HG03521 (cell line): ENCODE measurements at regions not wholly inside any gene's neighbourhood (a gene's known extent, or its start where the extent isn't known, plus 50 kb on each side); places are given as distances from the start of the nearest gene placed in this dataset.
"Not testable (repeated sequence)": the region's sequence is repeated elsewhere in the genome, so short reads cannot be mapped to it uniquely, and the experiment has no call there.

Experiments
- ATAC-seq: cut with Tn5 transposase; IDR thresholded peaks from one replicate; pipeline ENCODE4 v1.9.1; 2021; ENCODE audit warnings: mild to moderate bottlenecking, moderate library complexity; ENCODE audit not compliant: unreplicated experiment

- no peak for ATAC-seq
These were observed 220.8 kb upstream of the ATP10A start for GRCh38 chr15:26083896-26084295.

GRCh38 chr15:26083457-26083856, 220.3 kb upstream of the ATP10A start:
- ATAC-seq: no peak

- ATAC-seq: peak; percentile 92
These were observed 219.3 kb upstream of the ATP10A start for GRCh38 chr15:26082221-26083109.

GRCh38 chr15:26081758-26082220, 218.7 kb upstream of the ATP10A start:
- ATAC-seq: no peak

GRCh38 chr15:26075770-26076169, 212.6 kb upstream of the ATP10A start:
- ATAC-seq: no peak

GRCh38 chr15:26073430-26074333, 210.6 kb upstream of the ATP10A start:
- no peak for ATAC-seq

- no peak for ATAC-seq
These were observed 207.0 kb upstream of the ATP10A start for GRCh38 chr15:26070095-26070532.

GRCh38 chr15:26069231-26069641, 206.1 kb upstream of the ATP10A start:
- no peak for ATAC-seq

- ATAC-seq: no peak
These were observed 203.8 kb upstream of the ATP10A start for GRCh38 chr15:26066896-26067295.

- no peak for ATAC-seq
These were observed 202.6 kb upstream of the ATP10A start for GRCh38 chr15:26065723-26066122.

- no peak for ATAC-seq
These were observed 198.1 kb upstream of the ATP10A start for GRCh38 chr15:26061248-26061647.

- ATAC-seq: not testable (repeated sequence)
These were observed 193.6 kb upstream of the ATP10A start for GRCh38 chr15:26056766-26057165.

GRCh38 chr15:26051761-26052675, 188.9 kb upstream of the ATP10A start:
- ATAC-seq: no peak

- ATAC-seq: no peak
These were observed 187.9 kb upstream of the ATP10A start for GRCh38 chr15:26050984-26051383.

- ATAC-seq: no peak
These were observed 187.0 kb upstream of the ATP10A start for GRCh38 chr15:26049900-26050657.

- no peak for ATAC-seq
These were observed 185.5 kb upstream of the ATP10A start for GRCh38 chr15:26048669-26049068.

GRCh38 chr15:26045516-26045915, 182.4 kb upstream of the ATP10A start:
- ATAC-seq: no peak

GRCh38 chr15:26043018-26043417, 179.9 kb upstream of the ATP10A start:
- no peak for ATAC-seq

GRCh38 chr15:26038693-26039092, 175.6 kb upstream of the ATP10A start:
- no peak for ATAC-seq

- no peak for ATAC-seq
These were observed 174.2 kb upstream of the ATP10A start for GRCh38 chr15:26037369-26037768.
